ENCODE measurements at regions not wholly inside any gene's neighbourhood (a gene's known extent, or its start where the extent isn't known, plus 50 kb on each side); places are given as distances from the start of the nearest gene placed in this dataset.

- 84% methylated on average over 3 of the region's 3 CpGs for WGBS
Observed at GRCh38 chr12:83954956-83955601, 957.5 kb downstream of the SLC6A15 start.

GRCh38 chr12:83954071-83954789, 958.4 kb downstream of the SLC6A15 start:
- TF ChIP-seq CTCF (IDR thresholded peaks at IDR 0.05) = no peak
- H3K27me3 ChIP-seq = no peaks in the 10 kb centered on the region
- no peak overlapping the region for H3K4me3 ChIP-seq
- H3K9me3 ChIP-seq = no peaks in the 10 kb centered on the region
- 68% methylated on average over 2 of the region's 2 CpGs for whole genome bisulfite sequencing
- no peak overlapping the region for H3K27ac ChIP-seq
- DNase-seq (ENCODE audit: low spot score in 2 of 2) = no peak
- H3K36me3 ChIP-seq = no peaks in the 10 kb centered on the region
- H3K4me1 ChIP-seq = no peaks in the 10 kb centered on the region

More at GRCh38 chr12:83954956-83955601, 957.5 kb downstream of the SLC6A15 start:
- DNase-seq (ENCODE audit: low spot score in 2 of 2) = no peak
- no peak overlapping the region for H3K27ac ChIP-seq
- H3K4me3 ChIP-seq = no peak overlapping the region
- no peaks in the 10 kb centered on the region for H3K9me3 ChIP-seq
- TF ChIP-seq CTCF (IDR thresholded peaks at IDR 0.05) = no peak
- no peak for TF ChIP-seq POLR2AphosphoS5 (IDR thresholded peaks at IDR 0.05)
- H3K36me3 ChIP-seq = no peaks in the 10 kb centered on the region
- no peaks in the 10 kb centered on the region for H3K27me3 ChIP-seq
- no peaks in the 10 kb centered on the region for H3K4me1 ChIP-seq

GRCh38 chr12:83945871-83946270, 966.7 kb downstream of the SLC6A15 start:
- Histone ChIP-seq H3K36me3 (no peaks in the 10 kb centered on the region), H3K4me3 (no peak overlapping the region), H3K9me3 (no peaks in the 10 kb centered on the region), H3K27me3 (no peaks in the 10 kb centered on the region), H3K4me1 (no peaks in the 10 kb centered on the region), H3K27ac (no peak overlapping the region)
- TF ChIP-seq EP300 (IDR thresholded peaks at IDR 0.05) (no peak), POLR2A (IDR thresholded peaks at IDR 0.05) (no peak), CTCF (IDR thresholded peaks at IDR 0.05) (no peak), POLR2AphosphoS5 (IDR thresholded peaks at IDR 0.05) (no peak)
- no peak for DNase-seq (ENCODE audit: low spot score in 2 of 2)

GRCh38 chr12:83939718-83940117, 972.9 kb downstream of the SLC6A15 start:
- no peaks in the 10 kb centered on the region for H3K4me1 ChIP-seq
- no peak overlapping the region for H3K27ac ChIP-seq
- no peak overlapping the region for H3K4me3 ChIP-seq
- TF ChIP-seq POLR2A (IDR thresholded peaks at IDR 0.05) = no peak
- no peak for TF ChIP-seq CTCF (IDR thresholded peaks at IDR 0.05)
- no peak for TF ChIP-seq EP300 (IDR thresholded peaks at IDR 0.05)
- TF ChIP-seq POLR2AphosphoS5 (IDR thresholded peaks at IDR 0.05) = no peak
- no peaks in the 10 kb centered on the region for H3K9me3 ChIP-seq
- H3K27me3 ChIP-seq = no peaks in the 10 kb centered on the region
- no peak for DNase-seq (ENCODE audit: low spot score in 2 of 2)
- H3K36me3 ChIP-seq = no peaks in the 10 kb centered on the region

- H3K4me1 ChIP-seq = no peaks in the 10 kb centered on the region
- no peaks in the 10 kb centered on the region for H3K27me3 ChIP-seq
- no peaks in the 10 kb centered on the region for H3K9me3 ChIP-seq
- no peak overlapping the region for H3K4me3 ChIP-seq
- no peaks in the 10 kb centered on the region for H3K36me3 ChIP-seq
- no peak for DNase-seq (ENCODE audit: low spot score in 2 of 2)
- no peak for TF ChIP-seq POLR2AphosphoS5 (IDR thresholded peaks at IDR 0.05)
- TF ChIP-seq EP300 (IDR thresholded peaks at IDR 0.05) = no peak
- TF ChIP-seq POLR2A (IDR thresholded peaks at IDR 0.05) = no peak
- TF ChIP-seq CTCF (IDR thresholded peaks at IDR 0.05) = no peak
- no peak overlapping the region for H3K27ac ChIP-seq
Observed at GRCh38 chr12:83933615-83934014, 979.0 kb downstream of the SLC6A15 start.
